Stimulated activated CD4-positive, alpha-beta T cell treated with anti-CD3 and anti-CD28 coated beads, Interleukin-4, amount 100 ng/mL, for 1 hour (primary cell): ENCODE measurements at regions not wholly inside any gene's neighbourhood (a gene's known extent, or its start where the extent isn't known, plus 50 kb on each side); places are given as distances from the start of the nearest gene placed in this dataset.
"Not testable (repeated sequence)": the region's sequence is repeated elsewhere in the genome, so short reads cannot be mapped to it uniquely, and the experiment has no call there.

Source experiments
- DNase-seq: peaks from one replicate; pipeline ENCODE4 v3.0.0-alpha.2; 2020

GRCh38 chr6:99668036-99668705 is 61.5 kb downstream of the PRDM13 start:
- no peak for DNase-seq

DNA sequence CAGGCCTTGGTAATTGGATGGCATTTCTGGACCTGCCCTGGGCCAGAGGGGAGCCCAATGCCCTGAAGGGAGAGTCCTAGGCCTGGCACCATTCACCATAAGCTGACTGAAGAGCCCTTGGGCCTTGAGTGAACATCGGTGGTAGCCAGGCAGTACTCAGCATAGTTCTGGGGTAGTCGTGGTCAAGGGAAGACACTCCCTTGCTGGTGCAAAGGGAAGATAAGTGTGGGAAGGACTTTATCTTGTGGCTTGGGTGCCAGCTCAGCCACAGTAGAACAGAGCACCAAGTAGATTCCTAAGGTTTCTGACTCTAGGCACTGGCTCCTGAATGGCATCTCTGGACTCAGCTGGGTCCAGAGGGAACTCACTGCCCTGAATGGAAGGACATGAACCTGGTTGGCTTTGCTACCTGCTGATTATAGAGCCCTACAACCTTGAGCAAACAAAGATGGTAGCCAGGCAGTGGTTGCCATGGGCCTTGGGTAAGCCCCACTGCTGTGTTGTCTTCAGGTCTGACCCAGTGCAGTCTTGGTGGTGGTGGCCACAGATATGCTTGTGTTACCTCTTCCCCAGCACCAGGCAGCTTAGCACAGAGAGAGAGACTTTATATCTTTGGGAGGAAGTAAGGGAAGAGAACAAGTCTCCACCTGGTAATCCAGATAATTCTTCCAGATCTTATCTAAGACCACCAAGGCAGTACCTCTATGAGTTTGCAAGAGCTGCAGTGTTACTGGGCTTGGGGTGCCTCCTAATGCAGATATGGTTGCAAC is 83.5 kb downstream of the PRDM13 start:
- no peak for DNase-seq

- DNase-seq, result not testable (repeated sequence)
These were observed 95.7 kb downstream of the PRDM13 start for GRCh38 chr6:99702287-99702686.

DNA sequence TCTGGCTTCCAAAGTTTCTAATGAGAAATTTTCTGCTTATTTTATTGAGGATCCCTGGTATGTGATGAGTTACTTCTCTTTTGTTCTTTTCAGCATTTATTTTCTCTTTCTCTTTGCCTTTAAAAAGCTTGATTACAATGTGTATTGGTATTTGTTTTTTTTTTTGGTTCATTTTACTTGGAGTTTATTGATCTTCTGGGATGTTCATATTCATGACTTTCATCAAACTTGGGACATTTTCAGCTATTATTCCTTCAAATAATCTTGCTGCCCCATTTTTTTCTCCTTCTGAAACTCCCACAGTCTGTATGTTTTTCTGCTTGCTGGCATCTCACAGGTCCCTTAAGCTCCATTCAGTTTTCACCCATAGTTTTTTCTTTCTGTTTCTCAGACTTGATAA is 102.4 kb downstream of the PRDM13 start:
- DNase-seq, result no peak

DNA sequence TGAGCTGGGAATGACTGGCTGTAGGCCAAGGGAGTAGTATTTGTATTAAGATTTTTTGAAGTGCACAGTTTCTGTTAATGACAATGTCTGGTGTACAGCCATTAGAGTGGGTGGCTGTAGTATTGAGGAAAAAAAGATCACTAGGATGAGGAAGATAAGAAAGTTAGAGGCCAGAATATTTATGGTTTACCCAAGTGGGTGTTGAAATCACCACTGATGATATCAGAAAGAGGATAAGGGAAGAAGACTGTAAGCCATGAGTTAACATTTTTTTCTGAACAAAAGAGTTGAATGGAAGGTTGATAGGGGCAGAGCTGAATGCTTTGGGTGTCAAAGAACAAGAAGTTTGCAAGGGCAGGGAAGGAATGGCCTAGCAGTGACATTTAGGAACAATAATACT is 104.7 kb downstream of the PRDM13 start:
- DNase-seq, result no peak

DNA sequence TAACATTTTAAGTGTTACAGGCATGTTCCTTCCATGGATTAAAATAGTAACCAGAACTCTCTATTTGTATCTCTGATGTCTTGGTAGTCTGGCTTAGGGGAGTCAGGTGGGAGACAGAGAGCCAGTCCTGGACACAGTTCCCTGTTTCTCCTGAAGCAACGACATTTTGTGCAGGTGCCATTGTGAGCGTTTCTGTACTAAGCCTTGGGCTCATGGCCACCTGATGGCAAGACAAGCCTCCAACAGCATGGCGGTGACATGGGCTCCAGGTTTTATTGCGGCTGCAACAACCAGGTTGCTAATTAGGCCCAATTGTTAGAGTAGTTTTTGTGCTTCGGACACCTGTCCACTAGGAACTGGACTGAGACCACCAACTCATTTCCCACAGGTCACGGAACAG is 105.3 kb downstream of the PRDM13 start:
- DNase-seq, result no peak

GRCh38 chr6:99712519-99712918 is 105.9 kb downstream of the PRDM13 start:
- no peak for DNase-seq

GRCh38 chr6:99722043-99722442 is 115.4 kb downstream of the PRDM13 start:
- DNase-seq, result not testable (repeated sequence)

DNA sequence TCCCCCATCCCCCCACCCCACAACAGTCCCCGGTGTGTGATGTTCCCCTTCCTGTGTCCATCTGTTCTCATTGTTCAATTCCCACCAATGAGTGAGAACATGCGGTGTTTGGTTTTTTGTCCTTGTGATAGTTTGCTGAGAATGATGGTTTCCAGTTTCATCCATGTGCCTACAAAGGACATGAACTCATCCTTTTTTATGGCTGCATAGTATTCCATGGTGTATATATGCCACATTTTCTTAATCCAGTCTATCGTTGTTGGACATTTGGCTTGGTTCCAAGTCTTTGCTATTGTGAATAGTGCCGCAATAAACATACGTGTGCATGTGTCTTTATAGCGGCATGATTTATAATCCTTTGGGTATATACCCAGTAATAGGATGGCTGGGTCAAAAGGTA is 123.6 kb downstream of the PRDM13 start:
- not testable (repeated sequence) for DNase-seq

DNA sequence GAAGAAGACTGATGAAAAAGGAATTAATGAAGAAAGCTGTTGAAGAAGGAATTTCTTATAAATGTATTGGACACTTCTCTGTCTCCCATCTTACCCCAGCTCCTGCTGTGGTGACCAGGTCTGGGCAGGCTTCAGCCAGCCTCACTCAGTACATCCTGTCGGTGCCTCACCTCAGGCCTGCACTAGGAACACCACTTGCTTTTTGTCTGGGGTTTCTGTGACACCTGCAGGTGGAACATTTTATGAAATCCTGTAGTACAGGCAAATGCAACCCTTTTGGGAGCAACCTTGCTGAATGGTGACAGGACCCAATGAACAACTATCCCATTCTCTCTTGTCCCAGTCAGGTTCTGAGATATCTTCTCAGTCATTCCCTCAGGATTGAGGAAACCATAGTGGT is 129.7 kb downstream of the PRDM13 start:
- DNase-seq, result no peak

DNA sequence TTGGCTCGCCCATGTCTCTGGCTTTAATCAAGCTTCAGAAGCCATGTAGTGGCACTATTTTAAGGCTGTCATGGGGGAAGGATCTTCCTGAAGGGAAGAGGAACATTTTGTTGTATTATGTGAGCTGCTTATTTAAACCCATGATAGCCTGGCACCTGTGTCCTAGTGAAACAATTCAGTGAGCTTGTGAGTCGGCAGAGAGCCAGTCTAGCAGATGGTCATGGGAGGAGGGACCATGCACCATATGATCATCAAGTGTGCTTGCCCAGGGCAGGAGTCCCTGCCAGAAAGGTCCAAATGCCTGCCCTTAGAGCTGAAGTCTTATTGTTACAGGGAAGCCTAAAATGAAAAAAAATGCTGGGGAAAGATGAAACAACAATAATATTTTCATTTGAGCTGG is 132.9 kb downstream of the PRDM13 start:
- DNase-seq, result no peak

GRCh38 chr6:99741092-99741491 is 134.5 kb downstream of the PRDM13 start:
- DNase-seq, result no peak

DNA sequence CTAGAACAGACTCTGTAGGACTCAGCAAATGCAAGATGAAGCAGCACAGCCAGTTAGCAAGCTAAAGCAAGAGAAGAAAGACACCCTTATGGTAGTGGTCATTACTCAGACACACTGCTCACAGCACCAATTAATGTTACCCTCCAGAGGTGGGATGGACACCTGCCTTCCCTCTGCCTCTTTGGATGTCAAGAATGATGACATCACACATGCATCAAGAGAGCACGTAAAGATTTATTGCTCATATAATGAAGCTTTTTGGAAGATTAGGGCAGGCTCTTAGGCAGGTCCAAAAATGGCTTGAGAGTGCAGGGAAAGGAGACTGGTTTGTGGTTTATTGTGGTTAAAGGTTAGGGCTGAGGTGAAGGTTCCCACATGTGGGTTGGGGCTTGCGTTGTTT is 137.0 kb downstream of the PRDM13 start:
- DNase-seq, result no peak

- no peak for DNase-seq
These were observed 139.0 kb downstream of the PRDM13 start for GRCh38 chr6:99745651-99746050.

- DNase-seq, result peak; percentile 16
These were observed 139.7 kb downstream of the PRDM13 start for GRCh38 chr6:99746261-99746895.

DNA sequence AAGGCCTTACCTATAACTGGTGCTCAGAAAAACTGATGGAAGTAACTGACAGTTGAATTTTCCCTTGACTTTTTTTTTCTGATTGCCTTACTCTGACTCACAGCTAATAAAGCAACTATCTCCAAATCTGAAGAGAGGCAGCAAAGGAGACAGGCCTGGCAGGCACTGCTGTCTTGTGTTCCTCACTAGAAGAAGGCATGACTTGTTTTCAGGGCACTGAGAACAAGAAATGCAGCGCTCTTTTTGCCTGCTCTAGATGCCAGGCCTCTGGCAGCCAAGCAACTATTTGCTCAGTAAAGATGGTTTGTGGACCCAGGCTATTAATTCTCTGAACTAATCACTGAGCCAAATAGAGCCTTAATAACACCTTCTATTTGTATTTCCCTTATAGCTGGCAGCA is 155.1 kb downstream of the PRDM13 start:
- DNase-seq, result no peak

DNA sequence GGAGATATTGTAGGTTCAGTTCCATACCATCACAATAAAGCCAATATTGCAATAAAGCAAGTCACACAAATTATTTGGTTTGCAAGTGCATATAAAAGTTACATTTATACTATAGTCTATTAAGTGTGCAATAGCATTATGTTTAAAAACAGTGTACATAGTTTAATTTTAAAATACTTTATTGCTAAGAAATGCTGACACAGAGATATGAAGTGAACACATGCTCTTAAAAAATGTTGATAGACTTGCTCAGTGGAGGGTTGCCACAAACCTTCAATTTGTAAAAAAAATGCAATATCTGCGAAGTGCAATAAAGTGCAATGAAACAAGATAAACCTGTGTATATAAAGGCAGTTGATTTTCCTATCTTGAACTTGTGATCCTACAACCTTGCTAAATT is 161.5 kb downstream of the PRDM13 start:
- no peak for DNase-seq

GRCh38 chr6:99779631-99780555 is 173.3 kb downstream of the PRDM13 start:
- DNase-seq, result no peak

DNA sequence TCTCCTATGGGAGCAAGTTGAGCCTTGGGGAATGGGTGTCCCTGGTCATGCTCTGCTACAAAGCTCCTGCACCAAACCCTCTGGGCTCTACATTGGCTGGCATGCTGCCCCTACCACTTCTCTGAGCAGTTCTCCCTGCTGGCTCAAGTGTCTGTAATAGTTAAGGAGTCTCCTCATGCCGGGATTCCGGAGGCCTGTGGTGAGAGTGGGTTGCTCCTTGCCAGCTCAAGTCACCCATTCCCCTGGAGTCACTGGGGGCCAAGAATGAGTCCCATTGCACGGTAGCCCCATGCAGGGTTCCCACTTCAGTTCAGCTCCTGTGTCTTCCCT is 173.9 kb downstream of the PRDM13 start:
- DNase-seq, result no peak

DNA sequence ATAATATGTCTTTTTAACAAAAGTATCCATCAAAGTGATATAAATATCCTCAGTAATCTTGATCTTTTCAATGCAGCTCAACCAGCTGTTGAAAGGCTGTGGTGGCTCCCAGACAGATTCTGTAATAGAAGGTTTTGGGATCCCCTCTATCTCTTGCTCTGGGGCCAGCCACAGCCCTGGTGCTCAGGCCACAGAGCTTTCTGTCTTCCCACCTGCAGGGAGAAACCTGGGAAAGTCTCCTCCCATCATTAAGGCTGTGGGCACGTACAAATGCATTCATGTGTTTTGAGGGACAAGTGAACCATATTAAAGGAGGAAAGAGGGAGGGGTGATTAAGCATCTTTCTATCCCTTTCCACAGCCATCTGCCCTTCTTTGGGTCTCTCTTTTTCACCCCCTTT is 183.1 kb downstream of the PRDM13 start:
- no peak for DNase-seq

- no peak for DNase-seq
These were observed 184.0 kb downstream of the PRDM13 start for GRCh38 chr6:99790679-99791078.

DNA sequence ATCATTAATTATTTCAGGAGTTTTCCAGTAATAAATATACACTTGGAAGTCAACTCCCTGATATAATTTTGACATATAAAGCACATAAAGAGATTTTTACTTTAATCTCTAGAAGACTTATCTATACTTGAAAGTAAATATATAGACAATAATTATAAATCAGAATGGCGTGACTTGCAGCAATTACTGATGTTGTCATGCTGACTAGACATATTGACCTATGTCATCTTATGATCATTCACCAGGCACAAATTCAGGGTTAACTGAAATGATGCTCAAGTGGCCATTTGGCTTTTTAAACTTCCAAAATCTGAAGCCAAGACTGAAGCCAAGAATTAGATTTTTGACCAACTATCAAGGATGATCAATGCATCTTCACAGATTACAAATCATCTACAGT is 192.2 kb downstream of the MCHR2 start:
- no peak for DNase-seq

DNA sequence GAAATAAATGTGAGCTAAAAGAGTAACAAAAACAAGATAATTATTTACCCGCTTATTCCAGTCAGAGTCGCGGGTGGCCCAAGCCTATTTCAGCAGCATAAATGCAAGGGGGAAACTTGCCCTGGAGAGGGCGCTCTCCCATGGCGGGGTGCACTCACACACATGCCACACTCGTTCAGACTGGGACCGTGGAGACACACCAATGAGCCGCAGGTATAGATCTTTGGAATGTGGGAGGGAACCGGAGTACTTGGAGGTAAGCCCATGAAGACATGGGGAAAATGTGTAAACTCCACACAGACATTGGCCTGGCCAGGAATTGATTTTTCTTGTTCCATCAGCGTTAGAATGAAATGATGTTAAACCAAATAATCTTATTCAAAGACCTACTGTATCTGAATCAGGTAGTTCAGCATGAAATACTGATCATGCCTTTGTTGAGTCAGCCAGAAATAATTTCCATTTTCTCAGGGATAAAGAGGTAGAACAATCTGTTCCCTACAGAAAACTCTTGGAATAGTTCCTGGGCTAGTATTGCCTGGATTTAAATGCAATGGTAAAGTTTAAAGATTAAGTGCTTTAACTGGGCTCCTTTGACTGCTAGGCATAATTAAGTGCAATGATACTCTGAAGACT is 191.5 kb downstream of the MCHR2 start:
- no peak for DNase-seq
